SK-N-MC (cell line): ENCODE measurements at regions not wholly inside any gene's neighbourhood (a gene's known extent, or its start where the extent isn't known, plus 50 kb on each side); places are given as distances from the start of the nearest gene placed in this dataset.
A peak's percentile ranks its signal among the peaks of the same experiment; 100 is the strongest.

Experiments used
- DNase-seq: peaks from one replicate; pipeline ENCODE4 v3.0.0-alpha.2; 2011; ENCODE audit warnings: low read depth, low spot score
- H3K27ac ChIP-seq: fragments of 200-600 bp; sonication (generic); 2 replicates; pipeline ENCODE4 v1.5.1; 2016; ENCODE audit warnings: mixed run types
- H3K36me3 ChIP-seq: fragments of 200-600 bp; sonication (generic); 2 replicates; pipeline ENCODE4 v1.6.1; 2017; ENCODE audit warnings: antibody characterized with exemption, low read length, mixed read lengths; ENCODE audit not compliant: insufficient read depth
- H3K4me3 ChIP-seq: fragments of 200-600 bp; sonication (generic); 2 replicates; pipeline ENCODE4 v1.5.1; 2016
- H3K9ac ChIP-seq: fragments of 200-600 bp; sonication (generic); 2 replicates; pipeline ENCODE4 v1.8.0; 2017; ENCODE audit warnings: mixed run types, mixed read lengths; ENCODE audit not compliant: insufficient read length
- H3K9me3 ChIP-seq: fragments of 200-600 bp; sonication (generic); 2 replicates; pipeline ENCODE4 v1.6.1; 2017; ENCODE audit warnings: low read depth, mild to moderate bottlenecking, antibody characterized with exemption, low read length, moderate library complexity, mixed read lengths
- EZH2 ChIP-seq: fragments of 200-600 bp; sonication (generic); IDR thresholded peaks from one replicate; pipeline ENCODE4 v1.6.1; 2017; ENCODE audit warnings: antibody characterized with exemption
- FOXP2 ChIP-seq: optimal IDR thresholded peaks from 2 replicates; pipeline ENCODE3; 2011; ENCODE audit warnings: mild to moderate bottlenecking, moderate library complexity; ENCODE audit not compliant: insufficient read depth; ENCODE audit errors: extremely low read length, control extremely low read depth
- POLR2AphosphoS5 ChIP-seq: IDR thresholded peaks from 2 replicates; pipeline ENCODE4 v1.6.1; 2012; ENCODE audit warnings: mild to moderate bottlenecking, low read depth, low read length, borderline replicate concordance

DNA sequence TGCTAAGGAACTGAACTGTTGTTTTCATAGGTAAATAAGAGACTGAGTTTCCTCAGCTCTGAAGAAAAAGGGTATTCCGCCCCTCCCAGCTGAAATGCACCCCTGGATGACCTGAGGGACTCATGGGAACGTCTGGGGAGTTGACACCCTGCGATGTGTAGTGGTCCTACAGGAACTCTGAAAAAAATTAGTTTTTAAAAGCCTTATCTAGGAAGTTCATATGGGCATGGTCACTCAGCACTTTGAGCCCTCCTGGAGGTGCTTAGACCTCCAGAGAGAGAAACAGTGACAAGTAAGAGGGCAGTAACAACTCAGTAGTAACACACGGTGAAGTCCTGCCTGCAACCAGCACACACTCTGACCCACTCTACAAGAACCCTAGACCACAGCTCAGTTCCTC, 91.2 kb upstream of the CNOT2 start:
- H3K27ac ChIP-seq = no peak overlapping the region
- no peak for DNase-seq
- H3K9ac ChIP-seq = no peak overlapping the region
- peaks cover 8% of the 10 kb centered on the region; the same call in 1 of the 2 replicates for H3K9me3 ChIP-seq
- TF ChIP-seq POLR2AphosphoS5 (no peak), EZH2 (no peak), FOXP2 (no peak)
- no peaks in the 10 kb centered on the region for H3K36me3 ChIP-seq
- H3K4me3 ChIP-seq = no peak overlapping the region

DNA sequence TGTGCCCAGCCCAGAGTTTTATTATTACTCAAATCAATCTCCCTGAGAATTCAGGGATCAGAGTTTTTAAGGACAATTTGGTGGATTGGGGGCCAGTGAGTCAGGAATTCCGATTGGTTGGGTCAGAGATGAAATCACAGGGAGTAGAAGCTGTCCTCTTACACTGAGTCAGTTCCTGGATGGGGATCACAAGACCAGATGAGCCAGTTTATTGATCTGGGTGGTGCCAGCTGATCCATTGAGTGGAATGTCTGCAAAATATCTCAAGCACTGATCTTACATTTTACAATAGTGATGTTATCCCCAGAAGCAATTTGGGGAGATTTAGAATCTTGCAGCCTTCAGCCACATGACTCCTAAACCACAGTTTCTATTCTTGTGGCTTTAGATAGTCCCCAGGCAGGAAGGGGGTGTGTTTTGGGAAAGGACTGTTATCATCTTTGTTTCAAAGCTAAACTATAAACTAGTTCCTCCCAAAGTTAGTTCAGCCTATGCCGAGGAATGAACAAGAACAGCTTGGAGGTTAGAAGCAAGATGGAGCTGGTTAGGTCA, 89.1 kb upstream of the CNOT2 start:
- DNase-seq = no peak
- no peak overlapping the region for H3K9ac ChIP-seq
- H3K27ac ChIP-seq = no peak overlapping the region
- no peak for TF ChIP-seq EZH2
- TF ChIP-seq FOXP2 = no peak
- no peak for TF ChIP-seq POLR2AphosphoS5
- no peak overlapping the region for H3K4me3 ChIP-seq
- H3K9me3 ChIP-seq = peaks cover 8% of the 10 kb centered on the region; the same call in 1 of the 2 replicates
- no peaks in the 10 kb centered on the region for H3K36me3 ChIP-seq

DNA sequence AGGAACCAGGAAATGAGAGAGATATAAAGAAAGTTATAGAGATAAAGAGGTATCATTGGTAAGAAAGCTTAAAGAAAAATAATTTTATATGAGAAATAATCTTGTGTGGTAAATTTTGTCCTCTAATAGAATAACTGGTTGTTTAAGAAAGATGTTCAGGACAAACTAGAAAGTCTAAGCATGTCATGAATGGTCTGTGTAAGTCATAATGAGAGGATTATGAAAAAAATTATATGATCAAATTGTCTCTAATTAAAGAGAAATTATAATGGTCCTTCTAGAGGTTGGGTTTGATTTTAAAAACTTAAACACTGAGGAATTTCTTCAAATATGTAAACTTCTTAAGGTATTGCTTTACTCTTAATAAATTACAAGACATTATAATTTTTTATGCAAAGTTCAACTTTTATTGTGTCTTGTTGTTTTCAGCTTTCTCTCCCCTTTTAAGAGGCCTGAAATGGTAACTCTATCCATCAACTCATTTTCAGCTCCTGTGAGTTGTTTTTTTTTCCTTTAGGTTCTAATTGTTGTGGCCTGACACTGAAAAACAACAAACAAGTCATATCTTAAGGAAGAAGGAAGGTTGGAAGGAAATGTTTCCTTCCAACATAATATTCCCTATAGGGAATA, 88.2 kb upstream of the CNOT2 start:
- Histone ChIP-seq H3K27ac (no peak overlapping the region), H3K9ac (no peak overlapping the region), H3K9me3 (peaks cover 8% of the 10 kb centered on the region; the same call in 1 of the 2 replicates), H3K36me3 (no peaks in the 10 kb centered on the region), H3K4me3 (no peak overlapping the region)
- no peak for TF ChIP-seq POLR2AphosphoS5
- no peak for TF ChIP-seq EZH2
- no peak for TF ChIP-seq FOXP2
- DNase-seq = peak; percentile 8

DNA sequence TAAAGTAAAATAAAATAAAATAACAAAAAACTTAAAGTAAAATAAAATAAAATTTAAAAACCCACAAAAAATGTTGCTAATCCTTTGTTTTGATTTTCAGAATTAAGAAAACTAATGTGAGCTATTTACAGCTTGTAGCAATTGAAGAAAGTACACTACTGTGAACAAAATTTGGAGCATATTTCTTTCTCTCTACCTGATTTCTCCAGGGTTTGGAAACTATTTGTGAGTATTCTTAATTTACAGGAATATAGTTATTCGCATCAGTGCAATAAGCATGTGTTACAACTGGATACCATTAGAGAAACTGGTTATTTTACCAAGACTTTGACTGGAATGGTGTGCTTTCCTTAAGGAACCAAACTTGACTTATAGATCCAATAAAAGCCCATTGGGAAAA, 86.1 kb upstream of the CNOT2 start:
- no peak for DNase-seq
- Histone ChIP-seq H3K27ac (no peak overlapping the region), H3K36me3 (no peaks in the 10 kb centered on the region), H3K4me3 (no peak overlapping the region), H3K9ac (no peak overlapping the region), H3K9me3 (peaks cover 8% of the 10 kb centered on the region; the same call in 1 of the 2 replicates)
- TF ChIP-seq POLR2AphosphoS5 (no peak), FOXP2 (no peak), EZH2 (no peak)

- DNase-seq = no peak
- Histone ChIP-seq H3K9ac (no peak overlapping the region), H3K4me3 (no peak overlapping the region), H3K9me3 (no peaks in the 10 kb centered on the region), H3K36me3 (no peaks in the 10 kb centered on the region), H3K27ac (no peak overlapping the region)
- no peak for TF ChIP-seq POLR2AphosphoS5
- TF ChIP-seq FOXP2 = no peak
- no peak for TF ChIP-seq EZH2
These were observed 77.8 kb upstream of the CNOT2 start for GRCh38 chr12:70165450-70165849.

DNA sequence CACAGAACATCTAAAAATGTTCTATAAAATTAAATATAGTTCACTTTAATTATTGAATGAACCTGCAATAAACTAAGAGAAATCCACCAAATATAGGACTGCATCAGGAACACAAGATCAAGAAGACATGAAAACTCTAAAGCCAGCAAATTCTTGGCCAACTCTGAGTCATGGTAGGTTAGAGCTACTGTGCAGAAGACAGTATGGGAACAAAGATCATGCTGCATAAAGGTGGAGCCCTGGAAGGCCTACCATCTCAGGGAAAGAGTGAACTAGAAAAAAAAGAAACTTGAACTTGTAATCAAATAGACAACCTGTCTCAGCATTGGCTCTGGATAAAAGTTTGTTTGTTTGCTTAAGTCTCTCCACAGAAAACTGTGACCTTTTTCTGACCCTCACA, 66.9 kb upstream of the CNOT2 start:
- H3K27ac ChIP-seq = no peak overlapping the region
- no peak for DNase-seq
- H3K36me3 ChIP-seq = no peaks in the 10 kb centered on the region
- no peak overlapping the region for H3K9ac ChIP-seq
- no peaks in the 10 kb centered on the region for H3K9me3 ChIP-seq
- TF ChIP-seq EZH2 (no peak), FOXP2 (no peak), POLR2AphosphoS5 (no peak)
- no peak overlapping the region for H3K4me3 ChIP-seq

GRCh38 chr12:70177631-70178030, 65.6 kb upstream of the CNOT2 start:
- H3K4me3 ChIP-seq = no peak overlapping the region
- TF ChIP-seq POLR2AphosphoS5 (no peak), EZH2 (no peak), FOXP2 (no peak)
- no peak overlapping the region for H3K9ac ChIP-seq
- no peaks in the 10 kb centered on the region for H3K36me3 ChIP-seq
- H3K27ac ChIP-seq = no peak overlapping the region
- H3K9me3 ChIP-seq = no peaks in the 10 kb centered on the region
- no peak for DNase-seq

DNA sequence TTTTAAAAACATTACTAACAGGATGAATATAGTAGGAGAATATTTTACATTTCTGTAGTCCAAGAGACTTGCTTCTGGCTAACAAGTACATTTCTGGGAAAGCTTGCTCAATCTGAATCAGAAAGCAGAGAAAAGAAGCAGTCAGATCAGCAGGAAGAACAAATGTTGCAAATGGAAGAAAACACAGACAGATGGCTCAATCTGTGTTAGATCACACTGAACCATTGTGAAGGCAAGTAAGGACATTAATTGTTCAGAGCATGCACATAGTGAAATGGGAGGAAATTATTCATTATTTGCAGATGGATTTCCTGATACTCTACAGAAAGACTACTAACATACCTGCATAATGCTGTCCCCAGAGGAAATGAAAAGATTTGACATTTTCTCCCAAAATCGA, 65.2 kb upstream of the CNOT2 start:
- H3K9me3 ChIP-seq = no peaks in the 10 kb centered on the region
- TF ChIP-seq EZH2 = no peak
- H3K27ac ChIP-seq = no peak overlapping the region
- H3K4me3 ChIP-seq = no peak overlapping the region
- H3K9ac ChIP-seq = no peak overlapping the region
- no peaks in the 10 kb centered on the region for H3K36me3 ChIP-seq
- DNase-seq = no peak

GRCh38 chr12:70180130-70180529, 63.1 kb upstream of the CNOT2 start:
- TF ChIP-seq EZH2 (no peak), POLR2AphosphoS5 (no peak), FOXP2 (no peak)
- Histone ChIP-seq H3K9ac (no peak overlapping the region), H3K36me3 (no peaks in the 10 kb centered on the region), H3K9me3 (no peaks in the 10 kb centered on the region), H3K4me3 (no peak overlapping the region), H3K27ac (no peak overlapping the region)
- no peak for DNase-seq

- Histone ChIP-seq H3K9me3 (no peaks in the 10 kb centered on the region), H3K36me3 (no peaks in the 10 kb centered on the region), H3K9ac (no peak overlapping the region), H3K27ac (no peak overlapping the region), H3K4me3 (no peak overlapping the region)
- DNase-seq = no peak
- TF ChIP-seq POLR2AphosphoS5 (no peak), EZH2 (no peak), FOXP2 (no peak)
These were observed 57.9 kb upstream of the CNOT2 start for GRCh38 chr12:70185301-70185700.
